Subcutaneous abdominal adipose tissue (tissue), 5 donors: ENCODE measurements at regions not wholly inside any gene's neighbourhood (a gene's known extent, or its start where the extent isn't known, plus 50 kb on each side); places are given as distances from the start of the nearest gene placed in this dataset.

ENCODE experiments used
- H3K27ac ChIP-seq: one replicate; pipeline ENCODE4 v1.7.0; 2013; ENCODE audit warnings: low read depth, mild to moderate bottlenecking, inconsistent platforms, low read length, moderate library complexity
- H3K27me3 ChIP-seq, 5 donors: one replicate each; pipeline ENCODE4 v1.7.0; 2013; ENCODE audit warnings: low read length in 5 of 5, inconsistent platforms in 1 of 5; ENCODE audit not compliant: control insufficient read depth in 5 of 5, insufficient read depth in 4 of 5
- H3K36me3 ChIP-seq, 5 donors: one replicate each; pipeline ENCODE4 v1.7.0; 2013; ENCODE audit warnings: low read length in 5 of 5; ENCODE audit not compliant: control insufficient read depth in 5 of 5, insufficient read depth in 5 of 5
- H3K4me1 ChIP-seq, 5 donors: one replicate each; pipeline ENCODE4 v1.7.0; 2013; ENCODE audit warnings: low read length in 5 of 5, mild to moderate bottlenecking in 3 of 5, moderate library complexity in 1 of 5; ENCODE audit not compliant: control insufficient read depth in 5 of 5, insufficient read depth in 5 of 5
- H3K4me3 ChIP-seq, 5 donors: one replicate each; pipeline ENCODE4 v1.7.0; 2013; ENCODE audit warnings: low read length in 5 of 5, low read depth in 1 of 5
- H3K9ac ChIP-seq, 5 donors: one replicate each; pipeline ENCODE4 v1.7.0; 2013; ENCODE audit warnings: low read length in 5 of 5, mild to moderate bottlenecking in 4 of 5, moderate library complexity in 3 of 5
- H3K9me3 ChIP-seq, 5 donors: one replicate each; pipeline ENCODE4 v1.7.0; 2013; ENCODE audit warnings: low read length in 5 of 5; ENCODE audit not compliant: control insufficient read depth in 5 of 5
- donor health status: healthy.
- donor health status: healthy.
- donor health status: healthy.
- donor health status: healthy.
- donor health status: healthy.

DNA sequence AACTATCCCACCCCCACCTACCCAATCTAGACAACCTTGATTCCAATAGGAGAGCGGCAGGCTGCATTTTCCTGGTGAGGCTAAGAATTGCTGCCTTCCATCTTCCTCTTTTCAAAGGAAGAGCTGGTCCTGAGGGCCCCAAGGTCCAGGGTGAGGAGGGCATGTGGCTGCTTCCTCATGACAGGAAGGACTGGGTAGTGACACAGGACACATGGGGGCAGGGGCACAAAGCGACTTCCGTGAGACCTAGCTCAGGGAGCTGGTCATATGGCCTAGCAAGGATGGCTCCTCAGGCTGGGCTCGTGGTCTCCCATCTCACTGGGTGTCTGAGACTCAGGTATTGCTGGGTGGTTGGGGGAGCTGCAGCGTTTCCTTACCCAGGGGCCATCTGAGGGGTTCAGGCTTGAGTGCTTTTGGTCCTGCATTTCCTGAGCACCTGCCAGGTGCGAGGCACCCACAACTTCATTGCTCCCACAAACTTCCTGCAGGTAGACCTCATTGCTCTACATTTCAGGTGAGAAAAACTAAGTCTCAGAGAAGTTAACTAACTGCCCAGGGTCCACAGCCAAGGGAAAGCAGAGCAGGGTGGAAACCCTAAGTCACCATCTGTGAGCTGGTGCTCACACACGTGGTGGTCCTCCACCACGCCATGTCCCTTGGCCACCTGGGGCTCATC lies 160.0 kb upstream of the TLE3 start:
- H3K27ac ChIP-seq: no peak overlapping the region
- no peak overlapping the region for H3K4me3 ChIP-seq

GRCh38 chr15:70257047-70257446 lies 159.3 kb upstream of the TLE3 start:
- Histone ChIP-seq H3K4me1 (peaks cover 3 to 41% (median 20%) of the 10 kb centered on the region in 5 donors), H3K9me3 (no peaks in the 10 kb centered on the region), H3K27me3 (peaks cover 0 to 5% (median 0%) of the 10 kb centered on the region in 5 donors)

More for the DNA sequence above, 160.0 kb upstream of the TLE3 start:
- Histone ChIP-seq H3K4me1 (peaks cover 3 to 48% (median 22%) of the 10 kb centered on the region in 5 donors), H3K9me3 (no peaks in the 10 kb centered on the region), H3K36me3 (no peaks in the 10 kb centered on the region), H3K9ac (no peak overlapping the region), H3K27me3 (peaks cover 0 to 5% (median 0%) of the 10 kb centered on the region in 5 donors)

DNA sequence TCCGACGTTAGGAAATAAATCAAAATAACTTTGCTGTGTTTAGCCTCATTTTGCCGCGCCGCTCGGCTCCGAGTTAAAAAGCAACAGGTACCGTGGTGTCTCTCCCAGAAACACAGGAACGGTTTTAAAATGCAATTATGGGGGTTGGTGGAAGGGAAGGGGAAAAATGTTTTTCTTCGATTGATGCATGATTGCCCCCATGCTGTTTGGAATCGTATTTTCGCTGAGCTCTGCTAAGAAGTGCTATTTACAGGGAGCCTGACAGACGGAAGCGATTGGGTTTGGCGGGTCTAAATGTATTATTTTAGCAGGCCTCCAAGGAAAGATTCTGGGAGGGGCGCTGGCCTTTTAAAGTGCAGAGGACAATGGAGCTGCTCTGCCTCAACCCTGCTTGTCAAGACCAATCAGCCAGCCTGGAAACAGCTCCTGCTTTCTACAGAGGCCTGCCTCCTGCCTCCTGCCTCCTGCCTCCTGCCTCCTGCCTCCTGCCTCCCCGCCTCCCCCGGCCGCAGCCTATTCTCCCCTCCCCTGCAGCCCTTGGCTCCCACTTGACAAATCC lies 156.7 kb upstream of the TLE3 start:
- no peaks in the 10 kb centered on the region for H3K9me3 ChIP-seq
- no peak overlapping the region for H3K9ac ChIP-seq
- peaks cover 0 to 5% (median 0%) of the 10 kb centered on the region in 5 donors for H3K27me3 ChIP-seq
- H3K27ac ChIP-seq: no peak overlapping the region
- no peaks in the 10 kb centered on the region for H3K36me3 ChIP-seq
- no peak overlapping the region for H3K4me3 ChIP-seq
- peaks cover 3 to 28% (median 17%) of the 10 kb centered on the region in 5 donors for H3K4me1 ChIP-seq

More at GRCh38 chr15:70257047-70257446, 159.3 kb upstream of the TLE3 start:
- Histone ChIP-seq H3K36me3 (no peaks in the 10 kb centered on the region), H3K27ac (no peak overlapping the region), H3K9ac (no peak overlapping the region), H3K4me3 (no peak overlapping the region)

DNA sequence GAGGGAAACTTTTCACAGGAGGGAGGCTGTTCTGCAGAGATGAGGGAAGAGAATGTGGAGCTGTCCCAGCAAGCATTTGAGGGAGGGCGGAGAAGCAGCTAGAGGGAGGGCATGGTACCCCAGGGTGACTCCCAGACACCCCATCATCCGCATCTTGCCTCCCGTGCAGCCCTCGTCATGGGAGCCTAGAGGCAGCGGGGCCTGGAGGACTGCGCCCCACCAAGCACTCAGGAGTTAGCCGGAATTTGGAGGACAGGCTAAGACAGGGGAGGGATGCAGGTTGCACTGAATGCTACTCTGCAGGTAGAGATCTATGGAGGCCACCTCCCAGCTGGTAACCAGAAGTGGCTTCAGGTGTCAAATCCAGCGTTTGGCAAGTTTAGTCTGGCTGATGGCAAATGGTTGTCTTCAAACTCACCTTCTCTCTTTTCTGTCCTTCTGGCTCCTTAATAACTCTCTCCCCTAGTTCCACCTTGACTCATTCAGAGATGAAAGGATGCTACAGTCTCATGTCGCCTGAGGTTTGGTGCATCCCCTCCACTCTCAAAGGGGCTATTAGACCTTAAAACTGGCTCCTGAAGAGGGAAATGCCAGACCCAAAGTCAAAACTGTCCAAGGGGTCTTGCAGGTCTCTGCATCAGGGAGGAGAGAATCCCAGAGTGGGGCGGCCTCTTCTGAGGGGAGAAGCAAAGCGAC lies 155.9 kb upstream of the TLE3 start:
- no peaks in the 10 kb centered on the region for H3K9me3 ChIP-seq
- H3K4me1 ChIP-seq: peaks cover 0 to 20% (median 9%) of the 10 kb centered on the region in 5 donors
- H3K27ac ChIP-seq: no peak overlapping the region
- H3K9ac ChIP-seq: no peak overlapping the region
- no peaks in the 10 kb centered on the region for H3K36me3 ChIP-seq
- no peak overlapping the region for H3K4me3 ChIP-seq
- peaks cover 0 to 5% (median 0%) of the 10 kb centered on the region in 5 donors for H3K27me3 ChIP-seq

- Histone ChIP-seq H3K9me3 (no peaks in the 10 kb centered on the region), H3K27ac (no peak overlapping the region), H3K4me3 (no peak overlapping the region), H3K27me3 (peaks cover 0 to 5% (median 2%) of the 10 kb centered on the region in 5 donors), H3K4me1 (peaks cover 0 to 13% (median 2%) of the 10 kb centered on the region in 5 donors), H3K36me3 (no peaks in the 10 kb centered on the region), H3K9ac (no peak overlapping the region)
Measured at GRCh38 chr15:70252951-70253320, 155.2 kb upstream of the TLE3 start.

DNA sequence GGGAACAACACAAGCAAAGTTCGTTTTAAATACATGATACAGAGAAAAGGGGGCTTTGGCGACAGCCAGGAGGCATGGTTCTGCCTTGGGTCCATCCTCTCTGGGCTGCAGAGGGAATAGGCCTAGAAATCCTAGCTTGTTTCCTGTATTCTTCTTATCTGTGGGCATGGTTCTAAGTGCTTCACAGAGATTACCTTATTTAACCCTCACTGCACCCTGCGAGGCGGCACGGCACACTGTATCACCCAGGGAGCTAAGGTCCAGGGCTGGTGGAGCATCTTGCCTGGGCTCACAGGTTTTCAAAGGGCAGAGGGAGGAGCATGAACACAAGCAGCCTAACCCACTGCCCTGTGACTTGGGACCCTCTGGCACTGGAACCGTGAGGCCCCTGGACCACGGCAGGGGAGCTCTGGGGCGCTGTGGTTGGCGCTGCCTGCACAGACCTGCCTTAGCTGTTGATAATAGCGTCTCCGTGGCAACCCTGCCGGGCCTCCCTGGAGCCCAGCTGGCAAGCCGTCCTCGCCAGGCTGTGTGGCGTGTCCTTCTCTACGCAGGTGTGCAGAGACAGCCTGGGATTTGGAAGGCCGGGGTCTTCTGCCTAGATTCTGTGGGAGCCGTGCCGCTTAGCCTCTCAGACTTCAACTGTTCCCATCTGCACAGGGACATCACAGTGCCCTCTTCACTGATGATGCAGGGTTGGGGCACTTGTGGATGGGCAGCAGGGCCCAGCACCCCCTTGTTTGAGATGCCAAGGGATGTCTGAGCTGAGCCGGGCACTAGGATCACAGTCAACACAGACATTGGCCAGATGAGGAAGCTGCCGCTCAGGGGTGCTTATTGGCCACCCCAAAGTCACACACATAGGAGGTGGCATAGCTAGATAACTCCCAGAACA lies 154.6 kb upstream of the TLE3 start:
- Histone ChIP-seq H3K9ac (no peak overlapping the region), H3K36me3 (no peaks in the 10 kb centered on the region), H3K9me3 (no peaks in the 10 kb centered on the region), H3K27ac (no peak overlapping the region), H3K27me3 (peaks cover 0 to 5% (median 0%) of the 10 kb centered on the region in 5 donors), H3K4me3 (no peak overlapping the region), H3K4me1 (peaks cover 0 to 7% (median 0%) of the 10 kb centered on the region in 5 donors)

- no peak overlapping the region for H3K27ac ChIP-seq
- no peak overlapping the region for H3K9ac ChIP-seq
- no peaks in the 10 kb centered on the region for H3K9me3 ChIP-seq
- H3K4me3 ChIP-seq: no peak overlapping the region
- no peaks in the 10 kb centered on the region for H3K36me3 ChIP-seq
- peaks cover 0 to 5% (median 0%) of the 10 kb centered on the region in 5 donors for H3K27me3 ChIP-seq
- peaks cover 0 to 8% (median 5%) of the 10 kb centered on the region in 5 donors for H3K4me1 ChIP-seq
Measured at GRCh38 chr15:70251246-70251990, 153.7 kb upstream of the TLE3 start.

- H3K27ac ChIP-seq: no peak overlapping the region
- H3K27me3 ChIP-seq: peaks cover 0 to 5% (median 0%) of the 10 kb centered on the region in 5 donors
- no peaks in the 10 kb centered on the region for H3K9me3 ChIP-seq
Measured at GRCh38 chr15:70250208-70251201, 152.8 kb upstream of the TLE3 start.

More at GRCh38 chr15:70250208-70251201, 152.8 kb upstream of the TLE3 start:
- Histone ChIP-seq H3K4me3 (no peak overlapping the region), H3K9ac (no peak overlapping the region), H3K36me3 (no peaks in the 10 kb centered on the region), H3K4me1 (peaks cover 0 to 15% (median 8%) of the 10 kb centered on the region in 5 donors)
